GM12878 (cell line): ENCODE measurements at regions not wholly inside any gene's neighbourhood (a gene's known extent, or its start where the extent isn't known, plus 50 kb on each side); places are given as distances from the start of the nearest gene placed in this dataset.

Experiments
- ATAC-seq: fragments of 200-7000 bp; cut with Tn5 transposase; 3 replicates; pipeline ENCODE4 v1.9.1; 2020; ENCODE audit warnings: mild to moderate bottlenecking, moderate library complexity
- BruUV-seq: library from RNA; stranded (reverse); fragments of 400-500 nt; replicated peaks from 2 replicates; lab custom pipeline; 2021; lab: Mats Ljungman, UMichigan
- CTCF ChIA-PET: fragments of 300-600 bp; sonication (Branson Sonifier 250); formaldehyde crosslinking; extraction: SDS; loops from one replicate; lab custom pipeline; 2021; ENCODE audit warnings: inconsistent platforms; lab: Yijun Ruan, JAX
- POLR2A ChIA-PET: fragments of 350-600 bp; formaldehyde crosslinking; extraction: SDS; loops from one replicate; lab custom pipeline; 2021; ENCODE audit warnings: inconsistent platforms; lab: Charles Lee
- RAD21 ChIA-PET: fragments of 300-600 bp; sonication (Branson Sonifier 250); formaldehyde crosslinking; loops from one replicate; lab custom pipeline; 2023; ENCODE audit warnings: antibody characterized with exemption; ENCODE audit not compliant: unreplicated experiment; lab: Charles Lee
- SMC1A ChIA-PET: fragments of 300-600 bp; sonication (Branson Sonifier 250); formaldehyde crosslinking; loops from one replicate; lab custom pipeline; 2023; ENCODE audit not compliant: unreplicated experiment, uncharacterized antibody; lab: Charles Lee
- DNase-seq: peaks from one replicate; pipeline ENCODE4 v3.0.0-alpha.2; 2011; ENCODE audit warnings: low read depth, low spot score
- FAIRE-seq: peaks from 3 replicates; lab custom pipeline; 2011; peaks lifted over from hg19 to GRCh38; lab: Jason Lieb, UNC
- H2AFZ ChIP-seq: 2 replicates; pipeline ENCODE4 v1.6.0; 2011; ENCODE audit warnings: low read depth, low read length, control low read depth; ENCODE audit not compliant: control insufficient read depth
- H3K27ac ChIP-seq: 2 replicates; pipeline ENCODE4 v1.5.1; 2011; ENCODE audit warnings: control low read depth; ENCODE audit not compliant: control insufficient read depth, insufficient read depth
- H3K27me3 ChIP-seq, 2 experiments: replicated peaks in 1 of 2; 2 replicates each; pipeline versions ENCODE4 v1.6.0 to v1.6.1; 2011; ENCODE audit warnings: low read length in 1 of 2; ENCODE audit not compliant: control insufficient read depth in 2 of 2, insufficient read depth in 2 of 2
- H3K36me3 ChIP-seq, 2 experiments: 2 replicates each; pipeline ENCODE4 v1.5.1; 2011; ENCODE audit warnings: low read length in 1 of 2; ENCODE audit not compliant: control insufficient read depth in 2 of 2, insufficient read depth in 2 of 2
- H3K4me1 ChIP-seq: 2 replicates; pipeline ENCODE4 v1.6.1; 2011; ENCODE audit warnings: mild to moderate bottlenecking, low read length, moderate library complexity, mixed read lengths; ENCODE audit not compliant: control insufficient read depth, insufficient read depth
- H3K4me2 ChIP-seq: 2 replicates; pipeline ENCODE4 v1.6.0; 2011; ENCODE audit warnings: control low read depth; ENCODE audit not compliant: control insufficient read depth, insufficient read depth
- H3K4me3 ChIP-seq: fragments of 200-600 bp; sonication (generic); 2 replicates; pipeline ENCODE4 v1.5.1; 2016
- H3K79me2 ChIP-seq: 2 replicates; pipeline ENCODE4 v1.6.0; 2011; ENCODE audit warnings: low read length; ENCODE audit not compliant: control insufficient read depth, insufficient read depth
- H3K9ac ChIP-seq: 2 replicates; pipeline ENCODE4 v1.8.0; 2011; ENCODE audit warnings: low read length, control low read depth, mixed read lengths; ENCODE audit not compliant: control insufficient read depth, insufficient read depth
- H3K9me3 ChIP-seq: replicated peaks from 3 replicates; pipeline ENCODE4 v1.5.1; 2011; ENCODE audit warnings: mild to moderate bottlenecking, low read length; ENCODE audit not compliant: control insufficient read depth, insufficient read depth
- H4K20me1 ChIP-seq: 2 replicates; pipeline ENCODE4 v1.6.0; 2011; ENCODE audit not compliant: control insufficient read depth, insufficient read depth
- CBX5 ChIP-seq: sonication (generic); IDR thresholded peaks from 2 replicates; pipeline ENCODE4 v1.6.1; 2016; ENCODE audit warnings: low read depth, moderate library complexity, mild to moderate bottlenecking, inconsistent platforms
- CHD1 ChIP-seq: IDR thresholded peaks from 2 replicates; pipeline ENCODE4 v1.6.1; 2012; ENCODE audit warnings: low read depth, low read length, improper control_type of control experiment
- EED ChIP-seq: sonication (generic); IDR thresholded peaks from 2 replicates; pipeline ENCODE4 v1.6.1; 2016; ENCODE audit warnings: antibody characterized with exemption, low read depth
- FOXM1 ChIP-seq: IDR thresholded peaks from 2 replicates; pipeline ENCODE4 v1.6.1; 2012; ENCODE audit warnings: low read depth, mild to moderate bottlenecking, inconsistent platforms, low read length, moderate library complexity
- LARP7 ChIP-seq: fragments of 450-650 bp; IDR thresholded peaks from 2 replicates; pipeline ENCODE4 v1.6.1; 2017; ENCODE audit warnings: mild to moderate bottlenecking
- NR2F1 ChIP-seq: fragments of 450-650 bp; conservative IDR thresholded peaks from 2 replicates; pipeline ENCODE4 v1.6.1; 2017; ENCODE audit warnings: mild to moderate bottlenecking
- NRF1 ChIP-seq: conservative IDR thresholded peaks from 2 replicates; pipeline ENCODE4 v1.6.1; 2011; ENCODE audit warnings: mild to moderate bottlenecking, low read depth, low read length, improper control_type of control experiment
- PML ChIP-seq: IDR thresholded peaks from 2 replicates; pipeline ENCODE4 v1.6.1; 2012; ENCODE audit warnings: low read length, inconsistent platforms
- RCOR1 ChIP-seq: conservative IDR thresholded peaks from 2 replicates; pipeline ENCODE4 v1.6.1; 2012; ENCODE audit warnings: low read depth, low read length, improper control_type of control experiment
- SP1 ChIP-seq: IDR thresholded peaks from one replicate; pipeline ENCODE4 v1.6.1; 2011; ENCODE audit warnings: low read depth, low read length
- STAT1 ChIP-seq: fragments of 450-650 bp; conservative IDR thresholded peaks from 2 replicates; pipeline ENCODE4 v1.6.1; 2014; ENCODE audit warnings: antibody characterized with exemption, mild to moderate bottlenecking
- TARDBP ChIP-seq: IDR thresholded peaks from 2 replicates; pipeline ENCODE4 v1.6.1; 2016; ENCODE audit warnings: borderline replicate concordance
- ZBED1 ChIP-seq: IDR thresholded peaks from 2 replicates; pipeline ENCODE4 v1.6.1; 2016; ENCODE audit warnings: borderline replicate concordance
- ZSCAN29 ChIP-seq: fragments of 450-650 bp; IDR thresholded peaks from 2 replicates; pipeline ENCODE4 v1.6.1; 2017; ENCODE audit warnings: mild to moderate bottlenecking, moderate library complexity
- ZZZ3 ChIP-seq: IDR thresholded peaks from 2 replicates; pipeline ENCODE4 v1.6.1; 2011; ENCODE audit warnings: low read depth; ENCODE audit not compliant: control insufficient read depth, insufficient read length
- WGBS: methylation state at CpG from one replicate; pipeline ENCODE4 v1.1.6; 2016; ENCODE audit warnings: low lambda C conversion rate; ENCODE audit not compliant: insufficient replicate concordance, insufficient coverage; ENCODE audit errors: missing lambda C conversion rate; 5-methylcytosine and 5-hydroxymethylcytosine counted together
- in situ Hi-C: fragments of 300-500 bp; cut with MboI; formaldehyde crosslinking; loops from 9 replicates; pipeline ENCODE4 v1.14.3; 2018; ENCODE audit warnings: mixed read lengths
- intact Hi-C: fragments of 100-400 bp; cut with micrococcal nuclease; formaldehyde crosslinking; loops from one replicate; pipeline ENCODE4 v1.14.2; 2022; ENCODE audit not compliant: unreplicated experiment
- TF ChIP-seq, protein P1 (sequence below): fragments of 150-350 bp; IDR thresholded peaks from 2 replicates; pipeline ENCODE4 v1.6.1; 2014; ENCODE audit warnings: mild to moderate bottlenecking, low read depth, low read length

- H4K20me1 ChIP-seq = no peaks in the 10 kb centered on the region
- in situ Hi-C loops (no loop called here), intact Hi-C loops (loop anchor here (10.0 kb wide), 1 partner anchor 752 kb away; no protein-coding TSS in a partner anchor)
- no peak overlapping the region for H3K4me3 ChIP-seq
- H3K4me1 ChIP-seq = peaks cover 19% of the 10 kb centered on the region
- 73% methylated on average over 2 of the region's 2 CpGs for WGBS
- H3K27me3 ChIP-seq = no peaks in the 10 kb centered on the region
- H2AFZ ChIP-seq = no peak overlapping the region
- no peak for DNase-seq
- CTCF ChIA-PET = no interaction called here
- H3K27ac ChIP-seq = no peak overlapping the region
- H3K4me2 ChIP-seq = no peak overlapping the region
- H3K9me3 ChIP-seq = no peaks in the 10 kb centered on the region
- H3K9ac ChIP-seq = no peak overlapping the region
- ATAC-seq = peak; percentile 15; the same call in 1 of the 3 replicates
- no TSS peak for BruUV-seq
- H3K36me3 ChIP-seq = no peaks in the 10 kb centered on the region
- H3K79me2 ChIP-seq = no peaks in the 10 kb centered on the region
- RAD21 ChIA-PET = no interaction called here
- SMC1A ChIA-PET = interaction anchor here (2.3 kb wide), 1 partner anchor 11 kb away, joined by 8 read pairs; no protein-coding TSS in a partner anchor
- FAIRE-seq = no peak
- TF ChIP-seq RCOR1 = no peak
- TF ChIP-seq NR2F1 = no peak
- no peak for TF ChIP-seq EED
- TF ChIP-seq SP1 = no peak
- TF ChIP-seq CBX5 = no peak
- no peak for TF ChIP-seq ZZZ3
- TF ChIP-seq CHD1 = no peak
- TF ChIP-seq, protein P1, sequence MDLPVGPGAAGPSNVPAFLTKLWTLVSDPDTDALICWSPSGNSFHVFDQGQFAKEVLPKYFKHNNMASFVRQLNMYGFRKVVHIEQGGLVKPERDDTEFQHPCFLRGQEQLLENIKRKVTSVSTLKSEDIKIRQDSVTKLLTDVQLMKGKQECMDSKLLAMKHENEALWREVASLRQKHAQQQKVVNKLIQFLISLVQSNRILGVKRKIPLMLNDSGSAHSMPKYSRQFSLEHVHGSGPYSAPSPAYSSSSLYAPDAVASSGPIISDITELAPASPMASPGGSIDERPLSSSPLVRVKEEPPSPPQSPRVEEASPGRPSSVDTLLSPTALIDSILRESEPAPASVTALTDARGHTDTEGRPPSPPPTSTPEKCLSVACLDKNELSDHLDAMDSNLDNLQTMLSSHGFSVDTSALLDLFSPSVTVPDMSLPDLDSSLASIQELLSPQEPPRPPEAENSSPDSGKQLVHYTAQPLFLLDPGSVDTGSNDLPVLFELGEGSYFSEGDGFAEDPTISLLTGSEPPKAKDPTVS = no peak
- no peak for TF ChIP-seq TARDBP
- TF ChIP-seq FOXM1 = no peak
- no peak for TF ChIP-seq ZSCAN29
- TF ChIP-seq PML = no peak
- TF ChIP-seq STAT1 = no peak
- no peak for TF ChIP-seq LARP7
- TF ChIP-seq ZBED1 = no peak
- no peak for TF ChIP-seq NRF1
- TF ChIP-seq, all 136 proteins: peak for 0
- POLR2A ChIA-PET = no interaction called here
These were observed 129.5 kb upstream of the TRIB2 start for GRCh38 chr2:12587228-12587627.
